Thyroid gland (tissue), 4 donors: ENCODE measurements at regions not wholly inside any gene's neighbourhood (a gene's known extent, or its start where the extent isn't known, plus 50 kb on each side); places are given as distances from the start of the nearest gene placed in this dataset.

Experiments used
- CTCF ChIP-seq, 6 experiments: fragments of 200-600 bp in 3 of 6; fragments of 450-650 bp in 3 of 6; sonication (generic) in 3 of 6; IDR thresholded peaks; one replicate each; pipeline ENCODE4 v1.5.1; 2016 to 2019; ENCODE audit warnings: antibody characterized with exemption in 6 of 6, mild to moderate bottlenecking in 2 of 6, inconsistent platforms in 1 of 6, moderate library complexity in 1 of 6
- POLR2A ChIP-seq, 2 donors: fragments of 450-650 bp; IDR thresholded peaks; one replicate each; pipeline ENCODE4 v1.6.1; 2017; ENCODE audit warnings: antibody characterized with exemption in 2 of 2, mild to moderate bottlenecking in 2 of 2, moderate library complexity in 1 of 2

GRCh38 chr11:122451911-122452310 is 203.6 kb upstream of the UBASH3B start:
- TF ChIP-seq CTCF (IDR thresholded peaks at IDR 0.05): no peak
- TF ChIP-seq POLR2A (IDR thresholded peaks at IDR 0.05): no peak
